Heart left ventricle (tissue), 13 donors: ENCODE measurements at regions not wholly inside any gene's neighbourhood (a gene's known extent, or its start where the extent isn't known, plus 50 kb on each side); places are given as distances from the start of the nearest gene placed in this dataset.

Experiments used
- CTCF ChIP-seq, 12 donors: fragments of 200-600 bp; sonication (generic) in 4 of 12; IDR thresholded peaks; one replicate each; pipeline versions ENCODE4 v1.5.0 to v1.8.0; 2018 to 2022; ENCODE audit warnings: antibody characterized with exemption in 12 of 12, mild to moderate bottlenecking in 5 of 12
- POLR2A ChIP-seq, 2 donors: fragments of 450-650 bp; IDR thresholded peaks; one replicate each; pipeline ENCODE4 v1.6.1; 2017; ENCODE audit warnings: antibody characterized with exemption in 2 of 2, mild to moderate bottlenecking in 2 of 2, moderate library complexity in 2 of 2
- donor health status: ischemic (EF 13 %, LVEDD 7.1; RV severe dilation, severe dysfunction).
- donor health status: DM: no; HTN: yes; CAD: no.
- donor health status: DM: no; HTN: no; CAD: no.
- donor health status: ischemic (EF 25% LVEDD 6.9; RV normal size, moderate dysfunction).
- donor health status: ischemic (EF 25% LVEDD 5.7; RV mildly dilated, moderate dysfunction).
- donor health status: ischemic (EF 35%, LVEDD 5.7; RV mildly dilated, moderate dysfunction).
- donor health status: nonischemic (EF 11% LVEDD 7.7; RV severe dilation, severe dysfunction).
- donor health status: DM: yes; HTN: yes; CAD: no.
- donor health status: PGD.
- donor health status: ischemic (EF 29% LVEDD 5.4; RV normal size, mild dysfunction).
- donor health status: nonischemic (EF 23%, LVEDD 6.1; RV moderate dilation, normal function).

DNA sequence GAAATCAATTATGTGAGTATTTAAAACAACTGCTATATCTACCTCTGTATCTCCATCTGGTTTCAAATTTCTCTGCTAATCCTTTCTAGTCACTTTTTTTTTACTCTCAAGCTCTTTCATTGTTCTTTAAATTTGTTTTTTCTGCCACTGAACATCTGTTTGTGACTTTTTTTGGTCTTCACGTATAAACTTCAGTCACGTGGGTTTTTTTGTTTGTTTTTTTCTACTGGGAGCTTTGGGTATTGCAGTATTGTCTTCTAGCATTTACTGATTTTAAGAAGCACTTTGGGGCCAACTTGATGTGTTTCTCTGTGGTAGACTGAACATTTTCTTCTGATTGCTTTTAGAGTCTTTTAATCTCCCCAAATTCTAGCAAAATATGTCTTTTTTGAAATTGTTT lies 262.6 kb upstream of the RXFP2 start:
- peak in 2 of 12 donors; percentile 11 to 19 for TF ChIP-seq CTCF (IDR thresholded peaks at IDR 0.05)
- no peak for TF ChIP-seq POLR2A (IDR thresholded peaks at IDR 0.05)
